H1 (cell line): ENCODE measurements at regions not wholly inside any gene's neighbourhood (a gene's known extent, or its start where the extent isn't known, plus 50 kb on each side); places are given as distances from the start of the nearest gene placed in this dataset.

Experiments used
- ATF2 ChIP-seq: IDR thresholded peaks from 2 replicates; pipeline ENCODE4 v1.6.1; 2012; ENCODE audit warnings: low read length, inconsistent platforms
- ATF3 ChIP-seq: IDR thresholded peaks from 2 replicates; pipeline ENCODE4 v1.6.1; 2011; ENCODE audit warnings: low read depth, mild to moderate bottlenecking, low read length; ENCODE audit not compliant: insufficient read depth
- BCL11A ChIP-seq, 2 experiments: IDR thresholded peaks; one replicate each; pipeline ENCODE4 v1.6.1; 2011; ENCODE audit warnings: low read depth in 2 of 2, low read length in 2 of 2, mild to moderate bottlenecking in 2 of 2
- CBX8 ChIP-seq: fragments of 300-800, 300-1000 bp; sonication (generic); IDR thresholded peaks from 2 replicates; pipeline ENCODE4 v1.7.1; 2016; ENCODE audit warnings: low read depth, low read length, borderline replicate concordance
- CEBPB ChIP-seq: IDR thresholded peaks from 2 replicates; pipeline ENCODE4 v1.6.1; 2012; ENCODE audit warnings: low read depth, low read length
- CREB1 ChIP-seq: IDR thresholded peaks from 2 replicates; pipeline ENCODE4 v1.6.1; 2012; ENCODE audit warnings: inconsistent platforms
- CTCF ChIP-seq, 3 experiments: IDR thresholded peaks; 1 replicate in 2 of 3; 2 replicates in 1 of 3; pipeline versions ENCODE4 v1.5.1 to v1.6.1; 2011; ENCODE audit warnings: low read length in 3 of 3, mild to moderate bottlenecking in 3 of 3, inconsistent platforms in 2 of 3, low read depth in 1 of 3, moderate library complexity in 1 of 3; ENCODE audit not compliant: insufficient read depth in 1 of 3; ENCODE audit errors: control extremely low read depth in 1 of 3
- EP300 ChIP-seq, 2 experiments: IDR thresholded peaks; 1 replicate in 1 of 2; 2 replicates in 1 of 2; pipeline ENCODE4 v1.6.1; 2011 to 2012; ENCODE audit warnings: low read depth in 2 of 2, low read length in 2 of 2, mild to moderate bottlenecking in 2 of 2, borderline replicate concordance in 1 of 2, inconsistent platforms in 1 of 2, moderate library complexity in 1 of 2
- POLR2A ChIP-seq, 2 experiments: IDR thresholded peaks; 1 replicate in 1 of 2; 2 replicates in 1 of 2; pipeline ENCODE4 v1.6.1; 2011; ENCODE audit warnings: low read depth in 2 of 2, low read length in 2 of 2, mild to moderate bottlenecking in 2 of 2; ENCODE audit errors: control extremely low read depth in 1 of 2
- POLR2AphosphoS5 ChIP-seq: IDR thresholded peaks from 2 replicates; pipeline ENCODE4 v1.6.1; 2011; ENCODE audit warnings: low read depth, low read length
- SUZ12 ChIP-seq: fragments of 200-600 bp; sonication (generic); IDR thresholded peaks from 2 replicates; pipeline ENCODE4 v1.6.1; 2012; ENCODE audit warnings: mild to moderate bottlenecking, inconsistent platforms, low read length, moderate library complexity, mixed read lengths
- USF2 ChIP-seq: IDR thresholded peaks from 2 replicates; pipeline ENCODE4 v1.6.1; 2011; ENCODE audit warnings: low read length, improper control_type of control experiment

GRCh38 chr4:135840781-135841180 is 1639.2 kb upstream of the PABPC4L start:
- TF ChIP-seq USF2: no peak
- TF ChIP-seq POLR2AphosphoS5: no peak
- TF ChIP-seq SUZ12: no peak
- TF ChIP-seq ATF3: no peak
- no peak for TF ChIP-seq CREB1
- no peak for TF ChIP-seq EP300 (IDR thresholded peaks at IDR 0.05; ENCODE audit: borderline replicate concordance in 1 of 2, low read depth in 2 of 2, low read length in 2 of 2)
- TF ChIP-seq CEBPB: no peak
- no peak for TF ChIP-seq CTCF (IDR thresholded peaks at IDR 0.05; ENCODE audit: control extremely low read depth in 1 of 3, insufficient read depth in 1 of 3, low read depth in 1 of 3, low read length in 3 of 3)
- TF ChIP-seq ATF2: no peak
- no peak for TF ChIP-seq BCL11A (IDR thresholded peaks at IDR 0.05; ENCODE audit: low read depth in 2 of 2, low read length in 2 of 2)
- no peak for TF ChIP-seq POLR2A (IDR thresholded peaks at IDR 0.05; ENCODE audit: control extremely low read depth in 1 of 2, low read depth in 2 of 2, low read length in 2 of 2)
- TF ChIP-seq CBX8: no peak
